HepG2 (cell line): ENCODE measurements at regions not wholly inside any gene's neighbourhood (a gene's known extent, or its start where the extent isn't known, plus 50 kb on each side); places are given as distances from the start of the nearest gene placed in this dataset.
"Not testable (repeated sequence)": the region's sequence is repeated elsewhere in the genome, so short reads cannot be mapped to it uniquely, and the experiment has no call there.

ENCODE experiments used
- ATAC-seq: fragments of 200-7000 bp; cut with Tn5 transposase; 3 replicates; pipeline ENCODE4 v1.9.1; 2020; ENCODE audit warnings: mild to moderate bottlenecking, moderate library complexity
- BruUV-seq: library from RNA; stranded (reverse); fragments of 400-500 nt; replicated peaks from 2 replicates; lab custom pipeline; 2021; lab: Mats Ljungman, UMichigan
- CTCF ChIA-PET: fragments of 300-600 bp; formaldehyde crosslinking; extraction: SDS; loops from one replicate; lab custom pipeline; 2021; ENCODE audit warnings: low total read pairs, inconsistent platforms, low intra/inter-chr PET ratio; lab: Yijun Ruan, JAX
- POLR2A ChIA-PET: fragments of 350-600 bp; sonication (Branson Sonifier 250); formaldehyde crosslinking; loops from one replicate; lab custom pipeline; 2020; ENCODE audit warnings: antibody characterized with exemption, inconsistent platforms; lab: Yijun Ruan, JAX
- DNase-seq: peaks from one replicate; pipeline ENCODE4 v3.0.0-alpha.2; 2015; ENCODE audit warnings: low spot score
- FAIRE-seq: peaks from 3 replicates; lab custom pipeline; 2011; peaks lifted over from hg19 to GRCh38; lab: Jason Lieb, UNC
- H2AFZ ChIP-seq: one replicate; pipeline ENCODE4 v1.6.1; 2011; ENCODE audit warnings: low read length, inconsistent platforms
- H3K27ac ChIP-seq: fragments of 300-600 bp; 3 replicates; pipeline ENCODE4 v1.8.0; 2011; ENCODE audit warnings: mixed run types, mild to moderate bottlenecking, mixed read lengths, low read length, inconsistent platforms; ENCODE audit not compliant: insufficient read depth; ENCODE audit errors: extremely low read length
- H3K27me3 ChIP-seq, 2 experiments: fragments of 200-600 bp in 1 of 2; 2 replicates in 1 of 2; 3 replicates in 1 of 2; pipeline versions ENCODE4 v1.6.0 to v1.8.0; 2011; ENCODE audit warnings: low read length in 2 of 2, mild to moderate bottlenecking in 2 of 2, moderate library complexity in 2 of 2, inconsistent platforms in 1 of 2; ENCODE audit not compliant: insufficient read depth in 2 of 2, control insufficient read depth in 1 of 2
- H3K36me3 ChIP-seq, 2 experiments: fragments of 200-600 bp in 1 of 2; replicated peaks in 1 of 2; 2 replicates in 1 of 2; 3 replicates in 1 of 2; pipeline versions ENCODE4 v1.5.1 to v1.8.0; 2011; ENCODE audit warnings: low read length in 2 of 2, inconsistent platforms in 1 of 2; ENCODE audit not compliant: insufficient read depth in 2 of 2, control insufficient read depth in 1 of 2
- H3K4me1 ChIP-seq: 2 replicates; pipeline ENCODE4 v1.5.1; 2012; ENCODE audit warnings: low read length, inconsistent platforms; ENCODE audit not compliant: insufficient read depth
- H3K4me2 ChIP-seq: 2 replicates; pipeline ENCODE4 v1.6.0; 2011; ENCODE audit warnings: low read depth, low read length, inconsistent platforms
- H3K4me3 ChIP-seq, 3 experiments: fragments of 200-600 bp in 1 of 3; sonication (generic), shearing (Covaris generic) in 1 of 3; replicated peaks in 1 of 3; 2 replicates each; pipeline ENCODE4 v1.5.1; 2011 to 2016; ENCODE audit warnings: low read length in 3 of 3, inconsistent platforms in 2 of 3, low read depth in 2 of 3, mild to moderate bottlenecking in 2 of 3, control low read depth in 1 of 3, mixed read lengths in 1 of 3; ENCODE audit not compliant: insufficient read depth in 1 of 3
- H3K79me2 ChIP-seq: one replicate; pipeline ENCODE4 v1.6.1; 2011; ENCODE audit warnings: low read length, inconsistent platforms; ENCODE audit not compliant: insufficient read depth
- H3K9ac ChIP-seq: 2 replicates; pipeline ENCODE4 v1.6.0; 2011; ENCODE audit warnings: mild to moderate bottlenecking, low read depth, low read length, inconsistent platforms; ENCODE audit not compliant: insufficient read depth
- H3K9me3 ChIP-seq: 2 replicates; pipeline ENCODE4 v1.5.1; 2012; ENCODE audit warnings: mild to moderate bottlenecking, low read length
- H4K20me1 ChIP-seq: 2 replicates; pipeline ENCODE4 v1.6.0; 2011; ENCODE audit warnings: inconsistent platforms, mild to moderate bottlenecking, low read length, moderate library complexity; ENCODE audit not compliant: insufficient read depth
- MNT ChIP-seq: fragments of 450-650 bp; IDR thresholded peaks from 2 replicates; pipeline ENCODE4 v1.6.1; 2016
- WGBS: methylation state at CpG from one replicate; pipeline ENCODE4 v1.1.6; 2017; ENCODE audit warnings: low lambda C conversion rate; 5-methylcytosine and 5-hydroxymethylcytosine counted together
- in situ Hi-C: cut with HindIII; loops from 2 replicates; pipeline ENCODE4 v1.10.0; 2017; ENCODE audit warnings: low pct_unique_long_range_greater_than_20kb; ENCODE audit not compliant: extremely low pct_ligation_motif_present
- intact Hi-C: fragments of 100-400 bp; cut with micrococcal nuclease; formaldehyde crosslinking; loops from one replicate; pipeline ENCODE4 v1.10.0; 2022; ENCODE audit not compliant: unreplicated experiment

GRCh38 chr1:851841-852240 is 71.9 kb upstream of the SAMD11 start:
- intact Hi-C loops, BruUV-seq, CTCF ChIA-PET, FAIRE-seq, H3K4me1 ChIP-seq, H3K4me2 ChIP-seq, POLR2A ChIA-PET, H3K9me3 ChIP-seq, H3K79me2 ChIP-seq, H3K36me3 ChIP-seq, H3K9ac ChIP-seq, DNase-seq, ATAC-seq, in situ Hi-C loops, H4K20me1 ChIP-seq, H3K27ac ChIP-seq, H3K27me3 ChIP-seq, H2AFZ ChIP-seq, H3K4me3 ChIP-seq: not testable (repeated sequence)
- 90% methylated on average over 9 of the region's 9 CpGs for WGBS

- H3K4me1 ChIP-seq, H3K4me2 ChIP-seq, H3K36me3 ChIP-seq, intact Hi-C loops, H3K27me3 ChIP-seq, FAIRE-seq, POLR2A ChIA-PET, H3K9me3 ChIP-seq, CTCF ChIA-PET, H3K27ac ChIP-seq, DNase-seq, BruUV-seq, H3K79me2 ChIP-seq, H4K20me1 ChIP-seq, H2AFZ ChIP-seq, H3K4me3 ChIP-seq, in situ Hi-C loops, ATAC-seq, H3K9ac ChIP-seq: not testable (repeated sequence)
- TF ChIP-seq MNT: peak; percentile 72
- WGBS: 95% methylated on average over 14 of the region's 16 CpGs
These were observed 68.3 kb upstream of the SAMD11 start for GRCh38 chr1:855202-855981.

- H3K27ac ChIP-seq, FAIRE-seq, POLR2A ChIA-PET, H3K36me3 ChIP-seq, H3K4me1 ChIP-seq, H3K4me2 ChIP-seq, BruUV-seq, H2AFZ ChIP-seq, H3K9me3 ChIP-seq, intact Hi-C loops, DNase-seq, CTCF ChIA-PET, H3K4me3 ChIP-seq, in situ Hi-C loops, H3K9ac ChIP-seq, H4K20me1 ChIP-seq, H3K27me3 ChIP-seq, H3K79me2 ChIP-seq: not testable (repeated sequence)
- 87% methylated on average over 9 of the region's 10 CpGs for WGBS
- ATAC-seq: peak; percentile 27; the same call in 2 of the 3 replicates
These were observed 67.1 kb upstream of the SAMD11 start for GRCh38 chr1:856541-857057.
